ENCODE measurements at regions not wholly inside any gene's neighbourhood (a gene's known extent, or its start where the extent isn't known, plus 50 kb on each side); places are given as distances from the start of the nearest gene placed in this dataset.

DNA sequence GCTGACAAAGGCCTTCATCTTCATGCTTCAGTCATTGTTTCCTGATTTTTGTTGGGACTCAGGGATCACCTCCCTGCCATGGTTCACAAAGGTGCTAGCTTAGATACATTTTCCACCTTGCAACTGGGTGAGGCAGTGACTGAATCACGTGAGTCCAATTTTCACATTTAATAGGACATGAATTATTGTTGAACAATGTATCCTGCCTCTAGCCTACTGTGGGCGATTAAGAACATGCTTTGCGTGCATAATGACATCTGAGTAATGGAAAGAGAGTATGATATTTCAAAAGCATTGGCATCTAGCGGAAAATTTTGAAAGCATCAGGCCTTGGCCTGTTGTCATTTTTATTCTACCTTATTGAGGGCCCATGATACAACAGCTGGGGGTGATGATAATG is 199.2 kb upstream of the JAG1 start:
- Histone ChIP-seq H3K27ac (ENCODE audit: low read depth, low read length) (no peak overlapping the region), H3K27me3 (ENCODE audit: insufficient read depth, low read length) (no peaks in the 10 kb centered on the region), H3K9me3 (ENCODE audit: insufficient read depth, low read depth, low read length) (no peaks in the 10 kb centered on the region), H2AFZ (ENCODE audit: low read depth, low read length) (no peak overlapping the region), H4K20me1 (ENCODE audit: insufficient read depth, low read length) (no peaks in the 10 kb centered on the region), H3K36me3 (ENCODE audit: insufficient read depth, low read length) (no peaks in the 10 kb centered on the region), H3K79me2 (ENCODE audit: insufficient read depth, low read length) (no peaks in the 10 kb centered on the region), H3K9ac (ENCODE audit: low read length) (no peak overlapping the region), H3K4me3 (ENCODE audit: insufficient read depth, low read depth, low read length) (no peak overlapping the region), H3K4me2 (ENCODE audit: low read length) (no peak overlapping the region), H3K4me1 (ENCODE audit: insufficient read depth, low read length) (no peaks in the 10 kb centered on the region)
- Mint-ChIP-seq H3K9me3 (ENCODE audit: unreplicated experiment) (peaks cover 8% of the 10 kb centered on the region), H3K4me1 (ENCODE audit: low read depth, unreplicated experiment) (no peaks in the 10 kb centered on the region), H3K4me3 (ENCODE audit: unreplicated experiment) (no peak overlapping the region), H3K27ac (ENCODE audit: unreplicated experiment) (no peak overlapping the region), H3K36me3 (ENCODE audit: low read depth, unreplicated experiment) (no peaks in the 10 kb centered on the region), H3K27me3 (ENCODE audit: low read depth, unreplicated experiment) (no peaks in the 10 kb centered on the region)
- FAIRE-seq = no peak
- no peak for DNase-seq (ENCODE audit: low read depth)
- TF ChIP-seq, protein P1, sequence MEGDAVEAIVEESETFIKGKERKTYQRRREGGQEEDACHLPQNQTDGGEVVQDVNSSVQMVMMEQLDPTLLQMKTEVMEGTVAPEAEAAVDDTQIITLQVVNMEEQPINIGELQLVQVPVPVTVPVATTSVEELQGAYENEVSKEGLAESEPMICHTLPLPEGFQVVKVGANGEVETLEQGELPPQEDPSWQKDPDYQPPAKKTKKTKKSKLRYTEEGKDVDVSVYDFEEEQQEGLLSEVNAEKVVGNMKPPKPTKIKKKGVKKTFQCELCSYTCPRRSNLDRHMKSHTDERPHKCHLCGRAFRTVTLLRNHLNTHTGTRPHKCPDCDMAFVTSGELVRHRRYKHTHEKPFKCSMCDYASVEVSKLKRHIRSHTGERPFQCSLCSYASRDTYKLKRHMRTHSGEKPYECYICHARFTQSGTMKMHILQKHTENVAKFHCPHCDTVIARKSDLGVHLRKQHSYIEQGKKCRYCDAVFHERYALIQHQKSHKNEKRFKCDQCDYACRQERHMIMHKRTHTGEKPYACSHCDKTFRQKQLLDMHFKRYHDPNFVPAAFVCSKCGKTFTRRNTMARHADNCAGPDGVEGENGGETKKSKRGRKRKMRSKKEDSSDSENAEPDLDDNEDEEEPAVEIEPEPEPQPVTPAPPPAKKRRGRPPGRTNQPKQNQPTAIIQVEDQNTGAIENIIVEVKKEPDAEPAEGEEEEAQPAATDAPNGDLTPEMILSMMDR (IDR thresholded peaks at IDR 0.05; ENCODE audit: insufficient read depth, low read depth, low read length) = no peak
- TF ChIP-seq EZH2 (IDR thresholded peaks at IDR 0.05; ENCODE audit: insufficient read depth, low read length) = no peak

DNA sequence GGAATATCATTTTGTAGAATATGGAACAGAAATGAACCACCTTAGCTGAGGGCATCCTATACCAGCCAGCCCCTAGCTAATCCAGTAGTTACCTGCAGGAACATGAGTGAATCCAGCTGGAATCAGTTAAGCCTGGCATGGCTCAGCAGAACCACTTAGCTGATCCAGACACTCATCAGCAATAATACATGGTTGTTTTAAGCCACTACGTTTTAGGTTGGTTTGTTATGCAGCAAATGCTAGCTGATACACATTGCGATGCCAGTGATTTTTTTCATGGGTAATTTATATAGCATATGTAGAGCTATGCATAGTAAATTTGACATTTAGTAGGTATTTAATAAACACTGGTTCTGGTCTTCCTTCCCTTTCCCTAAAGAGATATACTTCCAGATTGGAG is 201.9 kb upstream of the JAG1 start:
- FAIRE-seq = no peak
- no peak overlapping the region for H3K4me3 Mint-ChIP-seq (ENCODE audit: unreplicated experiment)
- no peak for DNase-seq (ENCODE audit: low read depth)
- H3K36me3 ChIP-seq (ENCODE audit: insufficient read depth, low read length) = no peaks in the 10 kb centered on the region
- no peaks in the 10 kb centered on the region for H3K4me1 ChIP-seq (ENCODE audit: insufficient read depth, low read length)
- H3K9ac ChIP-seq (ENCODE audit: low read length) = no peak overlapping the region
- no peaks in the 10 kb centered on the region for H3K36me3 Mint-ChIP-seq (ENCODE audit: low read depth, unreplicated experiment)
- no peak overlapping the region for H3K4me2 ChIP-seq (ENCODE audit: low read length)
- no peak overlapping the region for H2AFZ ChIP-seq (ENCODE audit: low read depth, low read length)
- no peak overlapping the region for H3K27ac Mint-ChIP-seq (ENCODE audit: unreplicated experiment)
- H3K9me3 Mint-ChIP-seq (ENCODE audit: unreplicated experiment) = peaks cover 8% of the 10 kb centered on the region
- no peaks in the 10 kb centered on the region for H3K9me3 ChIP-seq (ENCODE audit: insufficient read depth, low read depth, low read length)
- no peaks in the 10 kb centered on the region for H3K27me3 ChIP-seq (ENCODE audit: insufficient read depth, low read length)
- H3K27me3 Mint-ChIP-seq (ENCODE audit: low read depth, unreplicated experiment) = no peaks in the 10 kb centered on the region
- TF ChIP-seq, protein P1 (IDR thresholded peaks at IDR 0.05; ENCODE audit: insufficient read depth, low read depth, low read length) = no peak
- TF ChIP-seq EZH2 (IDR thresholded peaks at IDR 0.05; ENCODE audit: insufficient read depth, low read length) = no peak
- H3K4me1 Mint-ChIP-seq (ENCODE audit: low read depth, unreplicated experiment) = no peaks in the 10 kb centered on the region
- no peaks in the 10 kb centered on the region for H3K79me2 ChIP-seq (ENCODE audit: insufficient read depth, low read length)
- H3K27ac ChIP-seq (ENCODE audit: low read depth, low read length) = no peak overlapping the region
- H3K4me3 ChIP-seq (ENCODE audit: insufficient read depth, low read depth, low read length) = no peak overlapping the region
- H4K20me1 ChIP-seq (ENCODE audit: insufficient read depth, low read length) = no peaks in the 10 kb centered on the region

DNA sequence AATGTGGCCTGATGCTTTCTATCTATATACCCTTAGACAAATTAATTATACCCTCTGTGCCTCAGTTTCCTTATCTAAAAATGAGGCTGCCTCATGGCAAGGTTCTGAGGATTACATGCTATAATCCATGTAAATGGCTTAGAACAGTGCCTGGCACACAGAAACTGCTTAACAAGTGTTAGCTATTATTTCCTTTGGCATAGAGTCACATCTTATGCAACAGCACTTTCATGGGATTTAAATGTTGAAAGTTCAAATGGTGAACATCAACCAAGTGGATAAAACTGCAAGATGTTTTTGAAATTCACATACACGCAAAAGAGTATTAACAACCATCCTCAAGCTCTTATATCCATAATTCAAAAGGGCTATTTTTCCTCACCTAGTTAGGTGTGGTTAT is 202.8 kb upstream of the JAG1 start:
- no peak overlapping the region for H3K4me2 ChIP-seq (ENCODE audit: low read length)
- no peaks in the 10 kb centered on the region for H3K79me2 ChIP-seq (ENCODE audit: insufficient read depth, low read length)
- no peaks in the 10 kb centered on the region for H3K36me3 ChIP-seq (ENCODE audit: insufficient read depth, low read length)
- H3K27ac ChIP-seq (ENCODE audit: low read depth, low read length) = no peak overlapping the region
- H3K9ac ChIP-seq (ENCODE audit: low read length) = no peak overlapping the region
- FAIRE-seq (no peak), DNase-seq (ENCODE audit: low read depth) (no peak)
- Mint-ChIP-seq H3K4me1 (ENCODE audit: low read depth, unreplicated experiment) (no peaks in the 10 kb centered on the region), H3K27me3 (ENCODE audit: low read depth, unreplicated experiment) (no peaks in the 10 kb centered on the region), H3K36me3 (ENCODE audit: low read depth, unreplicated experiment) (no peaks in the 10 kb centered on the region), H3K4me3 (ENCODE audit: unreplicated experiment) (no peak overlapping the region), H3K9me3 (ENCODE audit: unreplicated experiment) (peaks cover 8% of the 10 kb centered on the region), H3K27ac (ENCODE audit: unreplicated experiment) (no peak overlapping the region)
- H3K4me3 ChIP-seq (ENCODE audit: insufficient read depth, low read depth, low read length) = no peak overlapping the region
- TF ChIP-seq, protein P1 (IDR thresholded peaks at IDR 0.05; ENCODE audit: insufficient read depth, low read depth, low read length) = no peak
- no peak for TF ChIP-seq EZH2 (IDR thresholded peaks at IDR 0.05; ENCODE audit: insufficient read depth, low read length)
- no peaks in the 10 kb centered on the region for H3K4me1 ChIP-seq (ENCODE audit: insufficient read depth, low read length)
- no peaks in the 10 kb centered on the region for H3K27me3 ChIP-seq (ENCODE audit: insufficient read depth, low read length)
- H2AFZ ChIP-seq (ENCODE audit: low read depth, low read length) = no peak overlapping the region
- no peaks in the 10 kb centered on the region for H3K9me3 ChIP-seq (ENCODE audit: insufficient read depth, low read depth, low read length)
- H4K20me1 ChIP-seq (ENCODE audit: insufficient read depth, low read length) = no peaks in the 10 kb centered on the region
